ENCODE measurements at regions not wholly inside any gene's neighbourhood (a gene's known extent, or its start where the extent isn't known, plus 50 kb on each side); places are given as distances from the start of the nearest gene placed in this dataset.

DNA sequence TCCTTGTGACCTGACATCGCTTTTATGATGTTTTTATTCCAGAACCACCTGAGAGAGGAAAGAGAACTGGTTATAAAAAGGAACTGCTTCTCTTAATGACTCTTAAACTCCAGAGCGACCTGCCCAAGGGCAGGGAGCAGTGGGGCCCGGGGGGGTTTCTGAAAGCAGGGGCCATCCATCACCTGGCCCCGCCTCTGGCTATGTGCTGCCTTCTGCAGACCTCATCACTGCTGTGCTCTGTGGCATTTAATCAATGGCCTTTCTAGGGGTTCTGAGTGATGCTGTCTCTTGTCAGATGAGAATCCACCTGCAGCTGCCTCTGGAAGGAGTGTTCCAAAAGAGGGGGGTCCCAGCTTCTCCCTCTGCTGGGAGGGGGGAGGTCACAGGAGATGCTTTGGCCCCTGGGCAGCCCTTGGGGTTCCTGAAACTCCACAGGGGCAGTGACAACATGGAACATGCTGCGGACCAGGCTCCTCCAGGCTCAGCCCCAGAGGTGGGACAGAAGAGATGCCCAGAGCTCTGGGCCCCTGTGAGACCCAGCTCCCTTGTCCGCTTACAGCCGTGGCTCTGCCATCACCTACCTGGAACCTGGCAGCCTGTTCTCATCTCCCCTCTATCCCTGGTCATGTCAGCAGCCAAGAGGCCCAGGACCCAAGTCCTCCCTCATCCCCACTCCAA lies 177.1 kb upstream of the SULF2 start:
- TF ChIP-seq POLR2A (IDR thresholded peaks at IDR 0.05): no peak
- TF ChIP-seq, protein P1, sequence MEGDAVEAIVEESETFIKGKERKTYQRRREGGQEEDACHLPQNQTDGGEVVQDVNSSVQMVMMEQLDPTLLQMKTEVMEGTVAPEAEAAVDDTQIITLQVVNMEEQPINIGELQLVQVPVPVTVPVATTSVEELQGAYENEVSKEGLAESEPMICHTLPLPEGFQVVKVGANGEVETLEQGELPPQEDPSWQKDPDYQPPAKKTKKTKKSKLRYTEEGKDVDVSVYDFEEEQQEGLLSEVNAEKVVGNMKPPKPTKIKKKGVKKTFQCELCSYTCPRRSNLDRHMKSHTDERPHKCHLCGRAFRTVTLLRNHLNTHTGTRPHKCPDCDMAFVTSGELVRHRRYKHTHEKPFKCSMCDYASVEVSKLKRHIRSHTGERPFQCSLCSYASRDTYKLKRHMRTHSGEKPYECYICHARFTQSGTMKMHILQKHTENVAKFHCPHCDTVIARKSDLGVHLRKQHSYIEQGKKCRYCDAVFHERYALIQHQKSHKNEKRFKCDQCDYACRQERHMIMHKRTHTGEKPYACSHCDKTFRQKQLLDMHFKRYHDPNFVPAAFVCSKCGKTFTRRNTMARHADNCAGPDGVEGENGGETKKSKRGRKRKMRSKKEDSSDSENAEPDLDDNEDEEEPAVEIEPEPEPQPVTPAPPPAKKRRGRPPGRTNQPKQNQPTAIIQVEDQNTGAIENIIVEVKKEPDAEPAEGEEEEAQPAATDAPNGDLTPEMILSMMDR (IDR thresholded peaks at IDR 0.05): no peak

All from body of pancreas (tissue), 4 donors.